OCI-LY7 (cell line): ENCODE measurements at regions not wholly inside any gene's neighbourhood (a gene's known extent, or its start where the extent isn't known, plus 50 kb on each side); places are given as distances from the start of the nearest gene placed in this dataset.
"Not testable (repeated sequence)": the region's sequence is repeated elsewhere in the genome, so short reads cannot be mapped to it uniquely, and the experiment has no call there.

Experiments
- BruUV-seq: library from RNA; stranded (reverse); fragments of 400-500 nt; replicated peaks from 2 replicates; lab custom pipeline; 2021; lab: Mats Ljungman, UMichigan
- CTCF ChIA-PET: fragments of 300-600 bp; sonication (Branson Sonifier 250); formaldehyde crosslinking; loops from one replicate; lab custom pipeline; 2022; ENCODE audit warnings: antibody characterized with exemption; ENCODE audit not compliant: unreplicated experiment; lab: Charles Lee
- POLR2A ChIA-PET: fragments of 300-600 bp; sonication (Branson Sonifier 250); formaldehyde crosslinking; loops from one replicate; lab custom pipeline; 2022; ENCODE audit warnings: antibody characterized with exemption; lab: Charles Lee
- DNase-seq: peaks from one replicate; pipeline ENCODE4 v3.0.0-alpha.2; 2015; ENCODE audit warnings: low spot score
- H2AFZ ChIP-seq: fragments of 200-600 bp; sonication (generic), shearing (Covaris generic); 2 replicates; pipeline ENCODE4 v1.6.1; 2014; ENCODE audit warnings: mild to moderate bottlenecking, antibody characterized with exemption, low read length, moderate library complexity
- H3K27ac ChIP-seq: fragments of 200-600 bp; sonication (generic); 2 replicates; pipeline ENCODE4 v1.5.1; 2014; ENCODE audit warnings: mixed run types, low read depth, mild to moderate bottlenecking, moderate library complexity, low read length, inconsistent platforms; ENCODE audit not compliant: poor library complexity, severe bottlenecking
- H3K36me3 ChIP-seq: fragments of 200-600 bp; sonication (generic); 2 replicates; pipeline ENCODE4 v1.6.1; 2014; ENCODE audit warnings: mild to moderate bottlenecking, antibody characterized with exemption, low read length, moderate library complexity, mixed read lengths; ENCODE audit not compliant: insufficient read depth
- H3K4me1 ChIP-seq: fragments of 200-600 bp; sonication (generic); 2 replicates; pipeline ENCODE4 v1.5.1; 2014; ENCODE audit warnings: mild to moderate bottlenecking, low read length; ENCODE audit not compliant: insufficient read depth, poor library complexity, severe bottlenecking
- H3K4me2 ChIP-seq: fragments of 200-600 bp; sonication (generic); 2 replicates; pipeline ENCODE4 v1.6.1; 2014; ENCODE audit warnings: mild to moderate bottlenecking, low read length
- H3K4me3 ChIP-seq: fragments of 200-600 bp; sonication (generic); 2 replicates; pipeline ENCODE4 v1.5.1; 2014; ENCODE audit warnings: mild to moderate bottlenecking, low read depth, low read length; ENCODE audit not compliant: poor library complexity, severe bottlenecking
- H3K79me2 ChIP-seq: fragments of 200-600 bp; sonication (generic); 2 replicates; pipeline ENCODE4 v1.6.1; 2016; ENCODE audit warnings: low read depth, mild to moderate bottlenecking, low read length, moderate library complexity, mixed read lengths; ENCODE audit not compliant: insufficient read depth
- H3K9me2 ChIP-seq: fragments of 200-600 bp; sonication (generic); 2 replicates; pipeline ENCODE4 v1.6.1; 2016; ENCODE audit warnings: mild to moderate bottlenecking, low read length, mixed read lengths; ENCODE audit not compliant: insufficient read depth
- H3K9me3 ChIP-seq: fragments of 200-600 bp; sonication (generic); 2 replicates; pipeline ENCODE4 v1.6.1; 2014; ENCODE audit warnings: mild to moderate bottlenecking, mixed run types, low read length, mixed read lengths
- H4K20me1 ChIP-seq: fragments of 200-600 bp; sonication (generic); 2 replicates; pipeline ENCODE4 v1.6.1; 2014; ENCODE audit warnings: mild to moderate bottlenecking, antibody characterized with exemption, low read length, moderate library complexity, mixed read lengths; ENCODE audit not compliant: insufficient read depth
- EZH2phosphoT487 ChIP-seq: fragments of 200-600 bp; sonication (generic); IDR thresholded peaks from 2 replicates; pipeline ENCODE4 v1.6.1; 2018; ENCODE audit warnings: low read depth, borderline replicate concordance, mild to moderate bottlenecking, mixed run types, antibody characterized with exemption, low read length, moderate library complexity, mixed read lengths
- intact Hi-C: fragments of 100-400 bp; cut with micrococcal nuclease; formaldehyde crosslinking; loops from one replicate; pipeline ENCODE4 v1.10.0; 2022; ENCODE audit not compliant: unreplicated experiment
- TF ChIP-seq, protein P1 (sequence below): fragments of 200-600 bp; sonication (generic); conservative IDR thresholded peaks from 2 replicates; pipeline ENCODE4 v1.5.1; 2014; ENCODE audit warnings: mild to moderate bottlenecking, antibody characterized with exemption, low read length, moderate library complexity, mixed read lengths

DNA sequence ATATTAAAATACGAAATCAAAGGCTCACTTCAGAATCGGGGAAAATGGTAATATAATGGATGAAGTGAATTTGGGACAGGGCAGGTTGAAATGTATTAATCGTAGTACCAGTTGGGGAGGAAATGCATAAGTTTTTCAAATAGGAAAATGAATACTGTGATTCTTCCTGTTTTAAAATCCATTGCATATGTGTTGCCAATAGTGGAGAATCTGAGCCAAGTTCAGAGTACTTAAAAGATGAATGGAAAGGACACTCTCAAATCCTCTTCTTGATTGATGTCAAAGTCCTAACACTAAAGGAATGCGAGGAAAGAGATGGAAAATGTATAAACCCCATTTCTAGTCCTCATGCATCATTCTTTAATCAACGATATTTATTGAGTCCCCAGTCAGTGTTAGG, 160.9 kb upstream of the CCNG1 start:
- H3K9me2 ChIP-seq = no peaks in the 10 kb centered on the region
- H3K27ac ChIP-seq = no peak overlapping the region
- no peaks in the 10 kb centered on the region for H3K4me1 ChIP-seq
- no peak overlapping the region for H3K4me2 ChIP-seq
- no peaks in the 10 kb centered on the region for H3K36me3 ChIP-seq
- CTCF ChIA-PET = no interaction called here
- H3K4me3 ChIP-seq = no peak overlapping the region
- no peaks in the 10 kb centered on the region for H4K20me1 ChIP-seq
- no peaks in the 10 kb centered on the region for H3K9me3 ChIP-seq
- no peak overlapping the region for H2AFZ ChIP-seq
- no peak for DNase-seq
- no TSS peak for BruUV-seq
- POLR2A ChIA-PET = no interaction called here
- TF ChIP-seq, protein P1, sequence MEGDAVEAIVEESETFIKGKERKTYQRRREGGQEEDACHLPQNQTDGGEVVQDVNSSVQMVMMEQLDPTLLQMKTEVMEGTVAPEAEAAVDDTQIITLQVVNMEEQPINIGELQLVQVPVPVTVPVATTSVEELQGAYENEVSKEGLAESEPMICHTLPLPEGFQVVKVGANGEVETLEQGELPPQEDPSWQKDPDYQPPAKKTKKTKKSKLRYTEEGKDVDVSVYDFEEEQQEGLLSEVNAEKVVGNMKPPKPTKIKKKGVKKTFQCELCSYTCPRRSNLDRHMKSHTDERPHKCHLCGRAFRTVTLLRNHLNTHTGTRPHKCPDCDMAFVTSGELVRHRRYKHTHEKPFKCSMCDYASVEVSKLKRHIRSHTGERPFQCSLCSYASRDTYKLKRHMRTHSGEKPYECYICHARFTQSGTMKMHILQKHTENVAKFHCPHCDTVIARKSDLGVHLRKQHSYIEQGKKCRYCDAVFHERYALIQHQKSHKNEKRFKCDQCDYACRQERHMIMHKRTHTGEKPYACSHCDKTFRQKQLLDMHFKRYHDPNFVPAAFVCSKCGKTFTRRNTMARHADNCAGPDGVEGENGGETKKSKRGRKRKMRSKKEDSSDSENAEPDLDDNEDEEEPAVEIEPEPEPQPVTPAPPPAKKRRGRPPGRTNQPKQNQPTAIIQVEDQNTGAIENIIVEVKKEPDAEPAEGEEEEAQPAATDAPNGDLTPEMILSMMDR = no peak
- no peak for TF ChIP-seq EZH2phosphoT487
- intact Hi-C loops = no loop called here
- H3K79me2 ChIP-seq = no peaks in the 10 kb centered on the region

DNA sequence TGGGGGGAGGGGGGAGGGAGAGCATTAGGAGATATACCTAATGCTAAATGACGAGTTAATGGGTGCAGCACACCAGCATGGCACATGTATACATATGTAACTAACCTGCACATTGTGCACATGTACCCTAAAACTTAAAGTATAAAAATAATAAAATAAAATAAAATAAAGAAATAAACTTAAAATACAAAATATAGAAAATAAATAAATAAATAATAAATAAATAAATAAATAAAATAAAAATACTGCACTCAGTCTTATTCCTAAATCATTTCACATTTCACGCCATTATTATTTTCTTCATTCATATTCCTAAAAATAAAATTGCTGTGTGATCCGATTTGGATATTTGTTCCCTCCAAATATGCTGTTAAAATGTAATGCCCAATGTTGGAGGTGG, 156.5 kb upstream of the CCNG1 start:
- CTCF ChIA-PET = not testable (repeated sequence)

DNA sequence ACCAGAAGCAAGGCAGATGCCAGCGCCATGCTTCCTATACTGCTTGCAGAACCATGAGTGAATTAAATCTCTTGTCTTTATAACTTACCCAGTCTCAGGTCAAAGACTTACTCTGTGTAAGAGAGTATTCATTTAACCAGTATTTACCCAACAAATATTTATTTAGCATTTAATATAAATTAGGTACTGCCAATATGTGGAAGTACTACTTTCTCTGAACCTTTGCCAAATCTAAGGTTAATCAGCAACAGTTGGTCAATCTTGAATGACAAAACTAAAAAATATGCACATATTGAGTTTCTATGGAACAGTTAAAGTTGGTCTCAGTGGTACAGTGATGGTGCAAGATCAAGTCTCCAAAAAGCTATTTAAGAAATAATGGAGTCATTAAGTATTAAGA, 155.9 kb upstream of the CCNG1 start:
- Histone ChIP-seq H3K4me3 (no peak overlapping the region), H3K4me1 (no peaks in the 10 kb centered on the region), H4K20me1 (no peaks in the 10 kb centered on the region), H3K27ac (no peak overlapping the region), H3K9me3 (no peaks in the 10 kb centered on the region), H3K79me2 (no peaks in the 10 kb centered on the region), H2AFZ (no peak overlapping the region), H3K9me2 (no peaks in the 10 kb centered on the region), H3K4me2 (no peak overlapping the region), H3K36me3 (no peaks in the 10 kb centered on the region)
- TF ChIP-seq, protein P1 = no peak
- TF ChIP-seq EZH2phosphoT487 = no peak
- BruUV-seq = no TSS peak
- DNase-seq = no peak
- ChIA-PET CTCF (no interaction called here), POLR2A (interaction anchor here (0.5 to 0.7 kb wide), 2 partner anchors 58 to 270 kb away, joined by 3 to 7 read pairs; no protein-coding TSS in a partner anchor)
- intact Hi-C loops = no loop called here

More for the DNA sequence above, 156.5 kb upstream of the CCNG1 start:
- H3K79me2 ChIP-seq, H2AFZ ChIP-seq, intact Hi-C loops, H3K9me3 ChIP-seq, H3K9me2 ChIP-seq, H3K4me3 ChIP-seq, BruUV-seq, H3K27ac ChIP-seq, H3K4me1 ChIP-seq, H3K36me3 ChIP-seq, H3K4me2 ChIP-seq, DNase-seq, H4K20me1 ChIP-seq: not testable (repeated sequence)
- POLR2A ChIA-PET = interaction anchor here (0.7 kb wide), 1 partner anchor 271 kb away, joined by 3 read pairs; no protein-coding TSS in a partner anchor
